HL-60 (cell line): ENCODE measurements at regions not wholly inside any gene's neighbourhood (a gene's known extent, or its start where the extent isn't known, plus 50 kb on each side); places are given as distances from the start of the nearest gene placed in this dataset.

ENCODE experiments used
- POLR2AphosphoS5 ChIP-seq: IDR thresholded peaks from 2 replicates; pipeline ENCODE4 v1.6.1; 2012; ENCODE audit warnings: low read depth
- TF ChIP-seq, protein P1 (sequence below): IDR thresholded peaks from one replicate; pipeline ENCODE4 v1.5.1; 2011; ENCODE audit warnings: low read length, control low read depth, inconsistent platforms; ENCODE audit not compliant: insufficient read depth

DNA sequence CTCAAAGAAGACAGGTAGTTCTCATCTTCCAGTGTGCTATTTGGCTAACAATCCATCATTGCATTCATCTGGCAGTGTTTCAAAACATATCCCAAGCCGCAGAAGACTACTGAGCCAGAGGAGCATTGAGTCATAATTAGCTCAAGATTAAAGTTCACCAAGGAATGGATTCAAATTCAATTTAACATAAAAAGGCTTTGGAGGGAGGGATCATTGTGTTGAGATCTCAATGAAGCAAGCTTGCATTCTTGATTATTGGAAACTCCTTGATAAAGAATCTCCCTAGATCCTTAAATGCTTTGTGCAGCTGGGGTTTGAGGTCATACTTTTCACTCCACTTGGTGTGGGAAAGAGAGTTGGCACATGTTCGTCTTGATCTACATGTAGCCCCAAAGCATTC lies 142.8 kb upstream of the SEMA3A start:
- TF ChIP-seq, protein P1, sequence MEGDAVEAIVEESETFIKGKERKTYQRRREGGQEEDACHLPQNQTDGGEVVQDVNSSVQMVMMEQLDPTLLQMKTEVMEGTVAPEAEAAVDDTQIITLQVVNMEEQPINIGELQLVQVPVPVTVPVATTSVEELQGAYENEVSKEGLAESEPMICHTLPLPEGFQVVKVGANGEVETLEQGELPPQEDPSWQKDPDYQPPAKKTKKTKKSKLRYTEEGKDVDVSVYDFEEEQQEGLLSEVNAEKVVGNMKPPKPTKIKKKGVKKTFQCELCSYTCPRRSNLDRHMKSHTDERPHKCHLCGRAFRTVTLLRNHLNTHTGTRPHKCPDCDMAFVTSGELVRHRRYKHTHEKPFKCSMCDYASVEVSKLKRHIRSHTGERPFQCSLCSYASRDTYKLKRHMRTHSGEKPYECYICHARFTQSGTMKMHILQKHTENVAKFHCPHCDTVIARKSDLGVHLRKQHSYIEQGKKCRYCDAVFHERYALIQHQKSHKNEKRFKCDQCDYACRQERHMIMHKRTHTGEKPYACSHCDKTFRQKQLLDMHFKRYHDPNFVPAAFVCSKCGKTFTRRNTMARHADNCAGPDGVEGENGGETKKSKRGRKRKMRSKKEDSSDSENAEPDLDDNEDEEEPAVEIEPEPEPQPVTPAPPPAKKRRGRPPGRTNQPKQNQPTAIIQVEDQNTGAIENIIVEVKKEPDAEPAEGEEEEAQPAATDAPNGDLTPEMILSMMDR, result no peak
- TF ChIP-seq POLR2AphosphoS5, result no peak
